Gastroesophageal sphincter (tissue), 3 donors: ENCODE measurements at regions not wholly inside any gene's neighbourhood (a gene's known extent, or its start where the extent isn't known, plus 50 kb on each side); places are given as distances from the start of the nearest gene placed in this dataset.
"Not testable (repeated sequence)": the region's sequence is repeated elsewhere in the genome, so short reads cannot be mapped to it uniquely, and the experiment has no call there.

Experiments
- CTCF ChIP-seq, 4 experiments: fragments of 200-600 bp in 2 of 4; fragments of 450-650 bp in 2 of 4; sonication (generic) in 1 of 4; IDR thresholded peaks; one replicate each; pipeline ENCODE4 v1.5.1; 2017 to 2019; ENCODE audit warnings: antibody characterized with exemption in 4 of 4, mild to moderate bottlenecking in 2 of 4, moderate library complexity in 2 of 4
- EP300 ChIP-seq: sonication (generic); formaldehyde crosslinking; IDR thresholded peaks from one replicate; pipeline ENCODE4 v1.6.1; 2017; ENCODE audit warnings: antibody characterized with exemption, mild to moderate bottlenecking
- POLR2A ChIP-seq, 2 donors: fragments of 450-650 bp; IDR thresholded peaks; one replicate each; pipeline ENCODE4 v1.6.1; 2017; ENCODE audit warnings: antibody characterized with exemption in 2 of 2, mild to moderate bottlenecking in 2 of 2, moderate library complexity in 1 of 2

GRCh38 chr16:32868334-32868733 lies 192.4 kb upstream of the TP53TG3 start:
- TF ChIP-seq CTCF (IDR thresholded peaks at IDR 0.05); POLR2A (IDR thresholded peaks at IDR 0.05); EP300: not testable (repeated sequence)
